Activated CD8-positive, alpha-beta T cell treated with anti-CD3 and anti-CD28 coated beads for 36 hours (primary cell): ENCODE measurements at regions not wholly inside any gene's neighbourhood (a gene's known extent, or its start where the extent isn't known, plus 50 kb on each side); places are given as distances from the start of the nearest gene placed in this dataset.

Source experiments
- ATAC-seq: fragments of 200-7000 bp; cut with Tn5 transposase; one replicate; pipeline ENCODE4 v1.10.0; 2021; ENCODE audit warnings: mild to moderate bottlenecking, moderate library complexity
- CTCF ChIA-PET: fragments of 350-600 bp; sonication (Branson Sonifier 250); formaldehyde crosslinking; loops from one replicate; lab custom pipeline; 2021; ENCODE audit warnings: antibody characterized with exemption; lab: Charles Lee
- POLR2A ChIA-PET: fragments of 350-600 bp; sonication (Branson Sonifier 250); formaldehyde crosslinking; loops from one replicate; lab custom pipeline; 2021; ENCODE audit warnings: antibody characterized with exemption; lab: Charles Lee
- DNase-seq: peaks from one replicate; pipeline ENCODE4 v3.0.0-alpha.2; 2020
- H3K27ac Mint-ChIP-seq: one replicate; pipeline ENCODE4 v1.8.0; 2021; ENCODE audit warnings: mild to moderate bottlenecking, mixed read lengths
- H3K27me3 Mint-ChIP-seq: one replicate; pipeline ENCODE4 v1.8.0; 2021; ENCODE audit warnings: mixed read lengths
- H3K36me3 Mint-ChIP-seq: one replicate; pipeline ENCODE4 v1.8.0; 2021; ENCODE audit warnings: low read depth, mixed read lengths
- H3K4me1 Mint-ChIP-seq: one replicate; pipeline ENCODE4 v1.8.0; 2021; ENCODE audit warnings: low read depth, mixed read lengths
- H3K4me3 Mint-ChIP-seq: one replicate; pipeline ENCODE4 v1.8.0; 2021; ENCODE audit warnings: mild to moderate bottlenecking, moderate library complexity, mixed read lengths
- H3K9me3 Mint-ChIP-seq: one replicate; pipeline ENCODE4 v1.8.0; 2021; ENCODE audit warnings: mixed read lengths
- intact Hi-C: fragments of 100-400 bp; cut with micrococcal nuclease; formaldehyde crosslinking; loops from one replicate; pipeline ENCODE4 v1.10.0; 2022
- TF ChIP-seq, protein P1 (sequence below): fragments of 200-600 bp; IDR thresholded peaks from one replicate; pipeline ENCODE4 v1.8.0; 2022; ENCODE audit warnings: antibody characterized with exemption, mild to moderate bottlenecking

- no peaks in the 10 kb centered on the region for H3K36me3 Mint-ChIP-seq
- no peak overlapping the region for H3K27ac Mint-ChIP-seq
- intact Hi-C loops = no loop called here
- ChIA-PET POLR2A (no interaction called here), CTCF (no interaction called here)
- TF ChIP-seq, protein P1, sequence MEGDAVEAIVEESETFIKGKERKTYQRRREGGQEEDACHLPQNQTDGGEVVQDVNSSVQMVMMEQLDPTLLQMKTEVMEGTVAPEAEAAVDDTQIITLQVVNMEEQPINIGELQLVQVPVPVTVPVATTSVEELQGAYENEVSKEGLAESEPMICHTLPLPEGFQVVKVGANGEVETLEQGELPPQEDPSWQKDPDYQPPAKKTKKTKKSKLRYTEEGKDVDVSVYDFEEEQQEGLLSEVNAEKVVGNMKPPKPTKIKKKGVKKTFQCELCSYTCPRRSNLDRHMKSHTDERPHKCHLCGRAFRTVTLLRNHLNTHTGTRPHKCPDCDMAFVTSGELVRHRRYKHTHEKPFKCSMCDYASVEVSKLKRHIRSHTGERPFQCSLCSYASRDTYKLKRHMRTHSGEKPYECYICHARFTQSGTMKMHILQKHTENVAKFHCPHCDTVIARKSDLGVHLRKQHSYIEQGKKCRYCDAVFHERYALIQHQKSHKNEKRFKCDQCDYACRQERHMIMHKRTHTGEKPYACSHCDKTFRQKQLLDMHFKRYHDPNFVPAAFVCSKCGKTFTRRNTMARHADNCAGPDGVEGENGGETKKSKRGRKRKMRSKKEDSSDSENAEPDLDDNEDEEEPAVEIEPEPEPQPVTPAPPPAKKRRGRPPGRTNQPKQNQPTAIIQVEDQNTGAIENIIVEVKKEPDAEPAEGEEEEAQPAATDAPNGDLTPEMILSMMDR = no peak
- ATAC-seq = no peak
- H3K9me3 Mint-ChIP-seq = no peaks in the 10 kb centered on the region
- no peak for DNase-seq
- H3K4me3 Mint-ChIP-seq = no peak overlapping the region
- peaks cover 21% of the 10 kb centered on the region for H3K27me3 Mint-ChIP-seq
- no peaks in the 10 kb centered on the region for H3K4me1 Mint-ChIP-seq
Observed at GRCh38 chr3:128549283-128550112, 56.5 kb upstream of the GATA2 start.

DNA sequence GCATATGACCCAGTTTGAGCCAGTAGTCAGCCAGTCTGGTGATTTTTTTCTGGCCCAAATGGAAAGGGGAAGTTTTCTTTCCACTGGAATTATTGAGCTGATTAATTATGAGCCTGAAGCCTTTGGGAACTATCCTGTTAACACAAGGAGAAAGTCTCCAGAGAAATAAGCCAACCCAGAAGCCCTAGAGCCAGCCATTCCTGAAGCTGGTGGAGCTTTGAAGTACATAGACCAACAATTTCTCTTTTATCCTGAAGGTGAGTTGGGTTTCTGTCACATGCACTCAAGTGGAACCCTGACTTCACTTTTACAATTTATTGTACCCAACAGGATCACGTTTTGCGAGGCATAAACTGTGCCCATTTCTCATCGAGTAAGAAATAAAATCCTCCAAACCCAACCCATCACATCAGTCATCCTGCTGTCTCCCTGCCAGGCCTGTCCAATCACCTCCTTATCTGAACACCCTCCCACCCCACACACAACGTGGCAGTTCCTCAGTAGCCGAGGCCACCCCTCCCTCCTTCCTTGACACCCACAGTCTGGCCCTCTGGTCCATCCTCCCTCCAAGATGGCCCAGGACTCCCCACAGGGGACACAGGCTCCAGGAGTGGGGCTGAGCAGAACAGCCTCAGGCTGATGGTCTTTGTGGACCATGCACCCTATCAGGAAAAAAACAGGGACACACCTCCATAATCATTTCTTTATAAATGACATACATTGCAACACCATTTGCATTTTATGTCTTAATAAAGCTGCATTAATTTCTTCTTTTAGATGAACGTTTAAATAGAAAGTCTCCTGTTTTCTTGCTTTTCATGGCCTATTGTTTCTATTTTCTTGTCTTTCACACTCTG, 55.7 kb upstream of the GATA2 start:
- Mint-ChIP-seq H3K36me3 (no peaks in the 10 kb centered on the region), H3K27ac (no peak overlapping the region), H3K4me1 (no peaks in the 10 kb centered on the region), H3K27me3 (peaks cover 14% of the 10 kb centered on the region), H3K4me3 (no peak overlapping the region), H3K9me3 (no peaks in the 10 kb centered on the region)
- ATAC-seq = no peak
- TF ChIP-seq, protein P1 = no peak
- intact Hi-C loops = no loop called here
- ChIA-PET CTCF (no interaction called here), POLR2A (no interaction called here)
- no peak for DNase-seq

DNA sequence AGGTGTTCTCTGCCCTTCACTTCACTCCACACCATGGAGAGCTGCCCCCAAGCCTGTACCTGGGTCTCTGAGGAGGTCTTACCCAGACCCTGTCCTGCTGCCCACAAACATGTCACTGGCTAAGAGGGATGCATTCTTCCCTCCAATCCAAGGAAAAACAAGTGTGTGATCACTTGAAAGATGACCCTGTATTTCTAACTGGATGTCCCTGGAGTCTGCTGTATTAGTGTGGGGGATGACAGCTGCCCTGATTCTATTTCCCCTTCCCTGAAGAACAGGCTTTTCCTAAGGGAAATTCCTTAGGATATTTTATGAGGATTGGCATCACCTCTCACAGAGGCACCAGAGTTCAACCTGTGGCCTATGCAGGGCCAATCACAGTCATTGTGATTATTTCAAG, 55.0 kb upstream of the GATA2 start:
- CTCF ChIA-PET = no interaction called here
- H3K9me3 Mint-ChIP-seq = peaks cover 2% of the 10 kb centered on the region

DNA sequence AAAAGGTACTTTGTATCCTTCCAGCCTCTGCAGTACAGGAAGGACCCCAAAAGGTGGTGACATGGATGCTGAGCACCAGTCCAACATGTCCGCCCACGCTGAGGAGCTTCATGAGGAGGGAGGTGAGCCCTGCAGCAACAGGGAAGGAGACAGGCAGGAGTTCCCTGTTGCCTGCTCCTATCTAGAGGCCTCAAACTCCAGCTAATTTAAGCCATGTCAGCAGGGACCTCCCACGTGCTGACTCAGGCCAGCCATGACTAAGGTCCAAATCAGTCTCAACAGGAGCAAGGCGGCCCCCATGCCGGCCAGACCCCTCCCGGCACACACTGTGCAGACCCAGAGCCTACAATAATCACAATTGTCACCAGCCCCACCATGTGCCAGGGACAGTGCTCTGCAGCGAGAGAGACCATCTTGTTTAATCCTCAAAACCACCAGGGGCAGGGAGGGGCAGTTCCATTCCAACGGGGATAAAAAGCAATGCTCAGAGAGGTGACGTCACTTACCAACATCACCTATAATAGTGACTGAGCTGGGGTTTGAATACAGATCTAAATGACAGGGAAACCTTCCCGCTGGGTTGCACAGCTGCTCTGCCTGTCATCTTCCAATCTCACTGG, 54.5 kb upstream of the GATA2 start:
- no peak for DNase-seq
- H3K27ac Mint-ChIP-seq = no peak overlapping the region
- no peaks in the 10 kb centered on the region for H3K4me1 Mint-ChIP-seq
- TF ChIP-seq, protein P1 = no peak
- ChIA-PET POLR2A (no interaction called here), CTCF (no interaction called here)
- intact Hi-C loops = no loop called here
- H3K4me3 Mint-ChIP-seq = no peak overlapping the region
- peaks cover 2% of the 10 kb centered on the region for H3K9me3 Mint-ChIP-seq
- no peak for ATAC-seq
- peaks cover 1% of the 10 kb centered on the region for H3K36me3 Mint-ChIP-seq
- H3K27me3 Mint-ChIP-seq = peaks cover 9% of the 10 kb centered on the region

More for the DNA sequence above, 55.0 kb upstream of the GATA2 start:
- intact Hi-C loops = no loop called here
- ATAC-seq = no peak
- POLR2A ChIA-PET = no interaction called here
- DNase-seq = no peak
- Mint-ChIP-seq H3K4me1 (no peaks in the 10 kb centered on the region), H3K27ac (no peak overlapping the region), H3K36me3 (peaks cover 1% of the 10 kb centered on the region), H3K4me3 (no peak overlapping the region), H3K27me3 (peaks cover 10% of the 10 kb centered on the region)
- TF ChIP-seq, protein P1 = no peak
